HEK293 (cell line): ENCODE measurements at regions not wholly inside any gene's neighbourhood (a gene's known extent, or its start where the extent isn't known, plus 50 kb on each side); places are given as distances from the start of the nearest gene placed in this dataset.
"Not testable (repeated sequence)": the region's sequence is repeated elsewhere in the genome, so short reads cannot be mapped to it uniquely, and the experiment has no call there.

ENCODE experiments used
- CTCF ChIA-PET: fragments of 350-600 bp; formaldehyde crosslinking; extraction: SDS; loops from one replicate; lab custom pipeline; 2021; ENCODE audit warnings: antibody characterized with exemption; lab: Yijun Ruan, JAX
- POLR2A ChIA-PET: fragments of 300-600 bp; formaldehyde crosslinking; extraction: SDS; loops from one replicate; lab custom pipeline; 2020; ENCODE audit warnings: antibody characterized with exemption, inconsistent platforms; lab: Yijun Ruan, JAX
- H3K27ac ChIP-seq: fragments of 200-500 bp; sonication (Bioruptor generic); 2 replicates; pipeline ENCODE4 v1.5.1; 2014; ENCODE audit warnings: low read depth, low read length, control low read depth, inconsistent platforms; ENCODE audit errors: extremely low read depth
- H3K36me3 ChIP-seq, 2 experiments: fragments of 200-500 bp in 1 of 2; sonication (Bioruptor generic) in 1 of 2; 1 replicate in 1 of 2; 2 replicates in 1 of 2; pipeline ENCODE4 v1.5.1; 2014 to 2017; ENCODE audit warnings: inconsistent platforms in 2 of 2, low read length in 2 of 2; ENCODE audit not compliant: control insufficient read depth in 2 of 2, insufficient read depth in 1 of 2
- H3K4me1 ChIP-seq: fragments of 200-500 bp; sonication (Bioruptor generic); 2 replicates; pipeline ENCODE4 v1.5.1; 2014; ENCODE audit warnings: mild to moderate bottlenecking, low read length, inconsistent platforms; ENCODE audit not compliant: control insufficient read depth, insufficient read depth
- H3K4me3 ChIP-seq: 2 replicates; pipeline ENCODE4 v1.5.1; 2011; ENCODE audit warnings: low read depth, mild to moderate bottlenecking, control low read depth, low read length, moderate library complexity
- H3K9me3 ChIP-seq: fragments of 200-500 bp; sonication (Bioruptor generic); 2 replicates; pipeline ENCODE4 v1.5.1; 2014; ENCODE audit warnings: low read depth, low read length, inconsistent platforms; ENCODE audit not compliant: control insufficient read depth, insufficient read depth
- ZBTB1 ChIP-seq: fragments of 450-650 bp; formaldehyde crosslinking; IDR thresholded peaks from 2 replicates; pipeline ENCODE4 v1.5.1; 2016; ENCODE audit warnings: missing biosample characterization, missing genetic modification characterization
- ZNF221 ChIP-seq: fragments of 450-650 bp; formaldehyde crosslinking; IDR thresholded peaks from 2 replicates; pipeline ENCODE4 v1.5.1; 2017; ENCODE audit warnings: missing biosample characterization, missing genetic modification characterization, borderline replicate concordance
- ZNF26 ChIP-seq: fragments of 450-650 bp; formaldehyde crosslinking; IDR thresholded peaks from 2 replicates; pipeline ENCODE4 v1.5.1; 2016; ENCODE audit warnings: missing biosample characterization, missing genetic modification characterization
- ZNF324 ChIP-seq: fragments of 450-650 bp; formaldehyde crosslinking; IDR thresholded peaks from 2 replicates; pipeline ENCODE4 v1.5.1; 2016; ENCODE audit warnings: missing biosample characterization, missing genetic modification characterization
- ZNF341 ChIP-seq: fragments of 450-650 bp; formaldehyde crosslinking; IDR thresholded peaks from 2 replicates; pipeline ENCODE4; 2016; ENCODE audit warnings: low read depth, missing biosample characterization, missing genetic modification characterization
- ZNF658 ChIP-seq: fragments of 450-650 bp; formaldehyde crosslinking; IDR thresholded peaks from 2 replicates; pipeline ENCODE4; 2016; ENCODE audit warnings: missing biosample characterization, missing genetic modification characterization

GRCh38 chr20:53645582-53645897 lies 51.9 kb upstream of the ZNF217 start (continued):
- TF ChIP-seq ZNF26: no peak
- no peak for TF ChIP-seq ZNF324 (tag by site-specific recombination)
- TF ChIP-seq ZBTB1 (tag by site-specific recombination): no peak
- no peak for TF ChIP-seq ZNF341
- TF ChIP-seq ZNF221 (tag by site-specific recombination): no peak
- no peak for TF ChIP-seq ZNF658 (tag by site-specific recombination)

GRCh38 chr20:53644108-53644507 lies 50.5 kb upstream of the ZNF217 start:
- POLR2A ChIA-PET, H3K27ac ChIP-seq, H3K4me3 ChIP-seq, H3K4me1 ChIP-seq, H3K36me3 ChIP-seq, CTCF ChIA-PET, H3K9me3 ChIP-seq: not testable (repeated sequence)
